ENCODE measurements at regions not wholly inside any gene's neighbourhood (a gene's known extent, or its start where the extent isn't known, plus 50 kb on each side); places are given as distances from the start of the nearest gene placed in this dataset.

GRCh38 chr1:30526652-30527345 lies 196.6 kb downstream of the MATN1 start:
- 55% methylated on average over 6 of the region's 6 CpGs for WGBS
- DNase-seq (ENCODE audit: low spot score) = no peak
- H3K27ac ChIP-seq (ENCODE audit: low read depth in 1 of 2, low read length in 2 of 2) = no peak overlapping the region
- peaks cover 4 to 14% (median 8%) of the 10 kb centered on the region in 4 donors for H3K4me1 ChIP-seq (ENCODE audit: control insufficient read depth in 4 of 4, insufficient read depth in 4 of 4, low read length in 3 of 4)
- no peaks in the 10 kb centered on the region for H3K36me3 ChIP-seq (ENCODE audit: control insufficient read depth in 4 of 4, insufficient read depth in 3 of 4, low read depth in 1 of 4, low read length in 3 of 4)
- no peaks in the 10 kb centered on the region for H3K9me3 ChIP-seq (ENCODE audit: control insufficient read depth in 4 of 4, low read length in 3 of 4)
- TF ChIP-seq RXRA (IDR thresholded peaks at IDR 0.05) = no peak
- no peak for TF ChIP-seq CTCF (IDR thresholded peaks at IDR 0.05; ENCODE audit: low read depth, low read length, missing input control)
- no peak for TF ChIP-seq GABPA (IDR thresholded peaks at IDR 0.05 in 1 of 2, conservative IDR thresholded peaks at IDR 0.05 in 1 of 2)
- no peak for TF ChIP-seq NR2F2 (IDR thresholded peaks at IDR 0.05)
- TF ChIP-seq REST (IDR thresholded peaks at IDR 0.05) = no peak
- no peak for TF ChIP-seq HNF4G (IDR thresholded peaks at IDR 0.05)
- no peak for TF ChIP-seq TAF1 (conservative IDR thresholded peaks at IDR 0.05)
- TF ChIP-seq SP1 (IDR thresholded peaks at IDR 0.05) = no peak
- TF ChIP-seq EGR1 (IDR thresholded peaks at IDR 0.05; ENCODE audit: low read depth in 2 of 2) = no peak
- no peak for TF ChIP-seq YY1 (IDR thresholded peaks at IDR 0.05)
- no peaks in the 10 kb centered on the region for H3K27me3 ChIP-seq (ENCODE audit: control insufficient read depth in 4 of 4, insufficient read depth in 4 of 4, low read length in 3 of 4)
- no peak overlapping the region for H3K4me3 ChIP-seq (ENCODE audit: low read depth in 1 of 3, low read length in 3 of 3)
- H3K9ac ChIP-seq (ENCODE audit: low read depth in 1 of 2, low read length in 2 of 2) = no peak overlapping the region

- H3K36me3 ChIP-seq (ENCODE audit: control insufficient read depth in 4 of 4, insufficient read depth in 3 of 4, low read depth in 1 of 4, low read length in 3 of 4) = no peaks in the 10 kb centered on the region
- no peaks in the 10 kb centered on the region for H3K9me3 ChIP-seq (ENCODE audit: control insufficient read depth in 4 of 4, low read length in 3 of 4)
- no peaks in the 10 kb centered on the region for H3K27me3 ChIP-seq (ENCODE audit: control insufficient read depth in 4 of 4, insufficient read depth in 4 of 4, low read length in 3 of 4)
- H3K4me3 ChIP-seq (ENCODE audit: low read depth in 1 of 3, low read length in 3 of 3) = no peak overlapping the region
- H3K9ac ChIP-seq (ENCODE audit: low read depth in 1 of 2, low read length in 2 of 2) = no peak overlapping the region
- H3K4me1 ChIP-seq (ENCODE audit: control insufficient read depth in 4 of 4, insufficient read depth in 4 of 4, low read length in 3 of 4) = peaks cover 4 to 19% (median 14%) of the 10 kb centered on the region in 4 donors
- TF ChIP-seq SP1 (IDR thresholded peaks at IDR 0.05) (no peak), HNF4A (conservative IDR thresholded peaks at IDR 0.05) (peak in 1 of 2 donors; percentile 4), RXRA (IDR thresholded peaks at IDR 0.05) (peak in 1 of 2 donors; percentile 11)
- no peak overlapping the region for H3K27ac ChIP-seq (ENCODE audit: low read depth in 1 of 2, low read length in 2 of 2)
- 69% methylated on average over 10 of the region's 10 CpGs for WGBS
- DNase-seq (ENCODE audit: low spot score) = no peak
Observed at GRCh38 chr1:30525971-30526651, 197.3 kb downstream of the MATN1 start.

GRCh38 chr1:30525631-30525970 lies 197.8 kb downstream of the MATN1 start:
- Histone ChIP-seq H3K4me3 (ENCODE audit: low read depth in 1 of 3, low read length in 3 of 3) (no peak overlapping the region), H3K9ac (ENCODE audit: low read depth in 1 of 2, low read length in 2 of 2) (no peak overlapping the region), H3K36me3 (ENCODE audit: control insufficient read depth in 4 of 4, insufficient read depth in 3 of 4, low read depth in 1 of 4, low read length in 3 of 4) (no peaks in the 10 kb centered on the region), H3K27ac (ENCODE audit: low read depth in 1 of 2, low read length in 2 of 2) (no peak overlapping the region), H3K4me1 (ENCODE audit: control insufficient read depth in 4 of 4, insufficient read depth in 4 of 4, low read length in 3 of 4) (peaks cover 4 to 19% (median 14%) of the 10 kb centered on the region in 4 donors), H3K27me3 (ENCODE audit: control insufficient read depth in 4 of 4, insufficient read depth in 4 of 4, low read length in 3 of 4) (no peaks in the 10 kb centered on the region), H3K9me3 (ENCODE audit: control insufficient read depth in 4 of 4, low read length in 3 of 4) (no peaks in the 10 kb centered on the region)
- DNase-seq (ENCODE audit: low spot score) = no peak
- 92% methylated on average over 4 of the region's 4 CpGs for WGBS
- no peak for TF ChIP-seq YY1 (IDR thresholded peaks at IDR 0.05)
- no peak for TF ChIP-seq MAX (IDR thresholded peaks at IDR 0.05)
- no peak for TF ChIP-seq ATF3 (IDR thresholded peaks at IDR 0.05)
- no peak for TF ChIP-seq RXRA (IDR thresholded peaks at IDR 0.05)
- TF ChIP-seq CTCF (IDR thresholded peaks at IDR 0.05; ENCODE audit: low read depth, low read length, missing input control) = no peak
- no peak for TF ChIP-seq HNF4A (conservative IDR thresholded peaks at IDR 0.05)
- TF ChIP-seq SP1 (IDR thresholded peaks at IDR 0.05) = no peak
- TF ChIP-seq JUND (IDR thresholded peaks at IDR 0.05) = no peak
- no peak for TF ChIP-seq TAF1 (conservative IDR thresholded peaks at IDR 0.05)
- TF ChIP-seq FOXA1 (IDR thresholded peaks at IDR 0.05) = no peak
- TF ChIP-seq ZBTB33 (IDR thresholded peaks at IDR 0.05) = no peak
- no peak for TF ChIP-seq HNF4G (IDR thresholded peaks at IDR 0.05)
